ENCODE measurements at regions not wholly inside any gene's neighbourhood (a gene's known extent, or its start where the extent isn't known, plus 50 kb on each side); places are given as distances from the start of the nearest gene placed in this dataset.

- Mint-ChIP-seq H3K9me3 (ENCODE audit: low read depth) (no peaks in the 10 kb centered on the region), H3K27ac (no peak overlapping the region), H3K4me3 (ENCODE audit: low read depth) (no peak overlapping the region), H3K36me3 (ENCODE audit: insufficient read depth) (no peaks in the 10 kb centered on the region), H3K27me3 (no peaks in the 10 kb centered on the region), H3K4me1 (ENCODE audit: low read depth) (no peaks in the 10 kb centered on the region)
- no peak for TF ChIP-seq CTCF (IDR thresholded peaks at IDR 0.05; ENCODE audit: unreplicated experiment)
- DNase-seq (ENCODE audit: low spot score, unreplicated experiment): no peak
Observed at GRCh38 chr13:68806125-68806524, 1301.5 kb upstream of the ATXN8OS start.

GRCh38 chr13:68784275-68784674, 1323.4 kb upstream of the ATXN8OS start:
- Mint-ChIP-seq H3K4me1 (ENCODE audit: low read depth) (peaks cover 5% of the 10 kb centered on the region), H3K36me3 (ENCODE audit: insufficient read depth) (no peaks in the 10 kb centered on the region), H3K9me3 (ENCODE audit: low read depth) (peaks cover 6% of the 10 kb centered on the region), H3K4me3 (ENCODE audit: low read depth) (no peak overlapping the region), H3K27me3 (no peaks in the 10 kb centered on the region), H3K27ac (no peak overlapping the region)
- no peak for TF ChIP-seq CTCF (IDR thresholded peaks at IDR 0.05; ENCODE audit: unreplicated experiment)
- no peak for DNase-seq (ENCODE audit: low spot score, unreplicated experiment)

- Mint-ChIP-seq H3K4me1 (ENCODE audit: low read depth) (no peaks in the 10 kb centered on the region), H3K9me3 (ENCODE audit: low read depth) (no peaks in the 10 kb centered on the region), H3K36me3 (ENCODE audit: insufficient read depth) (no peaks in the 10 kb centered on the region), H3K4me3 (ENCODE audit: low read depth) (no peak overlapping the region), H3K27me3 (no peaks in the 10 kb centered on the region), H3K27ac (no peak overlapping the region)
- no peak for TF ChIP-seq CTCF (IDR thresholded peaks at IDR 0.05; ENCODE audit: unreplicated experiment)
- DNase-seq (ENCODE audit: low spot score, unreplicated experiment): no peak
Observed at GRCh38 chr13:68759617-68760016, 1348.0 kb upstream of the ATXN8OS start.

GRCh38 chr13:68749796-68750195, 1357.8 kb upstream of the ATXN8OS start:
- TF ChIP-seq CTCF (IDR thresholded peaks at IDR 0.05; ENCODE audit: unreplicated experiment): no peak
- Mint-ChIP-seq H3K4me3 (ENCODE audit: low read depth) (no peak overlapping the region), H3K9me3 (ENCODE audit: low read depth) (no peaks in the 10 kb centered on the region), H3K36me3 (ENCODE audit: insufficient read depth) (no peaks in the 10 kb centered on the region), H3K27me3 (no peaks in the 10 kb centered on the region), H3K27ac (no peak overlapping the region), H3K4me1 (ENCODE audit: low read depth) (no peaks in the 10 kb centered on the region)
- DNase-seq (ENCODE audit: low spot score, unreplicated experiment): no peak

GRCh38 chr13:68748038-68748437, 1359.6 kb upstream of the ATXN8OS start:
- no peaks in the 10 kb centered on the region for H3K36me3 Mint-ChIP-seq (ENCODE audit: insufficient read depth)
- H3K4me1 Mint-ChIP-seq (ENCODE audit: low read depth): no peaks in the 10 kb centered on the region
- no peak overlapping the region for H3K27ac Mint-ChIP-seq
- no peak overlapping the region for H3K4me3 Mint-ChIP-seq (ENCODE audit: low read depth)
- no peak for TF ChIP-seq CTCF (IDR thresholded peaks at IDR 0.05; ENCODE audit: unreplicated experiment)
- H3K27me3 Mint-ChIP-seq: no peaks in the 10 kb centered on the region
- no peaks in the 10 kb centered on the region for H3K9me3 Mint-ChIP-seq (ENCODE audit: low read depth)
- no peak for DNase-seq (ENCODE audit: low spot score, unreplicated experiment)

All from progenitor cell of endocrine pancreas (in vitro differentiated cells).